D721Med (cell line): ENCODE measurements at regions not wholly inside any gene's neighbourhood (a gene's known extent, or its start where the extent isn't known, plus 50 kb on each side); places are given as distances from the start of the nearest gene placed in this dataset.
A peak's percentile ranks its signal among the peaks of the same experiment; 100 is the strongest.

Experiments
- DNase-seq: peaks from one replicate; pipeline ENCODE4 v3.0.0; 2011; ENCODE audit warnings: low spot score; ENCODE audit not compliant: insufficient read length
- FAIRE-seq: peaks from 2 replicates; lab custom pipeline; 2011; peaks lifted over from hg19 to GRCh38; lab: Jason Lieb, UNC
- CTCF ChIP-seq: IDR thresholded peaks from 2 replicates; pipeline ENCODE4 v1.5.1; 2012; ENCODE audit warnings: mild to moderate bottlenecking, control low read depth; ENCODE audit not compliant: insufficient read depth; ENCODE audit errors: missing control alignments

GRCh38 chr15:70260580-70260979 is 162.9 kb upstream of the TLE3 start:
- FAIRE-seq (no peak), DNase-seq (no peak)
- no peak for TF ChIP-seq CTCF

- DNase-seq (peak; percentile 37), FAIRE-seq (no peak)
- TF ChIP-seq CTCF: peak; percentile 15
Observed at GRCh38 chr15:70259640-70260508, 162.2 kb upstream of the TLE3 start.

GRCh38 chr15:70259028-70259424 is 161.3 kb upstream of the TLE3 start:
- FAIRE-seq (no peak), DNase-seq (no peak)
- no peak for TF ChIP-seq CTCF

GRCh38 chr15:70258369-70259027 is 160.8 kb upstream of the TLE3 start:
- FAIRE-seq (no peak), DNase-seq (no peak)
- no peak for TF ChIP-seq CTCF

DNA sequence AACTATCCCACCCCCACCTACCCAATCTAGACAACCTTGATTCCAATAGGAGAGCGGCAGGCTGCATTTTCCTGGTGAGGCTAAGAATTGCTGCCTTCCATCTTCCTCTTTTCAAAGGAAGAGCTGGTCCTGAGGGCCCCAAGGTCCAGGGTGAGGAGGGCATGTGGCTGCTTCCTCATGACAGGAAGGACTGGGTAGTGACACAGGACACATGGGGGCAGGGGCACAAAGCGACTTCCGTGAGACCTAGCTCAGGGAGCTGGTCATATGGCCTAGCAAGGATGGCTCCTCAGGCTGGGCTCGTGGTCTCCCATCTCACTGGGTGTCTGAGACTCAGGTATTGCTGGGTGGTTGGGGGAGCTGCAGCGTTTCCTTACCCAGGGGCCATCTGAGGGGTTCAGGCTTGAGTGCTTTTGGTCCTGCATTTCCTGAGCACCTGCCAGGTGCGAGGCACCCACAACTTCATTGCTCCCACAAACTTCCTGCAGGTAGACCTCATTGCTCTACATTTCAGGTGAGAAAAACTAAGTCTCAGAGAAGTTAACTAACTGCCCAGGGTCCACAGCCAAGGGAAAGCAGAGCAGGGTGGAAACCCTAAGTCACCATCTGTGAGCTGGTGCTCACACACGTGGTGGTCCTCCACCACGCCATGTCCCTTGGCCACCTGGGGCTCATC is 160.0 kb upstream of the TLE3 start:
- FAIRE-seq: no peak
- no peak for TF ChIP-seq CTCF
- DNase-seq: no peak

- TF ChIP-seq CTCF: no peak
- DNase-seq (no peak), FAIRE-seq (no peak)
Observed at GRCh38 chr15:70257047-70257446, 159.3 kb upstream of the TLE3 start.
